Endodermal cell (in vitro differentiated cells): ENCODE measurements at regions not wholly inside any gene's neighbourhood (a gene's known extent, or its start where the extent isn't known, plus 50 kb on each side); places are given as distances from the start of the nearest gene placed in this dataset.

Experiments
- DNase-seq: peaks from one replicate; pipeline ENCODE4 v3.0.0-alpha.2; 2017
- H3K27ac ChIP-seq: 2 replicates; pipeline ENCODE4 v1.5.1; 2013; ENCODE audit warnings: mild to moderate bottlenecking, low read depth, low read length, moderate library complexity
- H3K27me3 ChIP-seq: 2 replicates; pipeline ENCODE4 v1.6.1; 2013; ENCODE audit warnings: mild to moderate bottlenecking, low read length, moderate library complexity; ENCODE audit not compliant: insufficient read depth, control insufficient read depth, poor library complexity, severe bottlenecking
- H3K36me3 ChIP-seq: 2 replicates; pipeline ENCODE4 v1.7.0; 2013; ENCODE audit warnings: mild to moderate bottlenecking, low read length, moderate library complexity; ENCODE audit not compliant: control insufficient read depth, insufficient read depth
- H3K4me1 ChIP-seq: one replicate; pipeline ENCODE4 v1.7.0; 2013; ENCODE audit warnings: low read length; ENCODE audit not compliant: control insufficient read depth, insufficient read depth
- H3K4me3 ChIP-seq: 2 replicates; pipeline ENCODE4 v1.5.1; 2013; ENCODE audit warnings: mild to moderate bottlenecking, low read length, moderate library complexity
- H3K9ac ChIP-seq: 2 replicates; pipeline ENCODE4 v1.6.1; 2013; ENCODE audit warnings: mild to moderate bottlenecking, low read length, moderate library complexity; ENCODE audit not compliant: poor library complexity, severe bottlenecking; ENCODE audit errors: extremely low read depth
- H3K9me3 ChIP-seq: 2 replicates; pipeline ENCODE4 v1.6.1; 2013; ENCODE audit warnings: mild to moderate bottlenecking, low read length, moderate library complexity; ENCODE audit not compliant: control insufficient read depth
- H3K27ac Mint-ChIP-seq: 2 replicates; pipeline ENCODE4 v1.8.0; 2020; ENCODE audit warnings: mixed read lengths
- H3K27me3 Mint-ChIP-seq: 2 replicates; pipeline ENCODE4 v1.8.0; 2021; ENCODE audit warnings: mild to moderate bottlenecking, mixed read lengths; ENCODE audit not compliant: insufficient read depth
- H3K36me3 Mint-ChIP-seq: 2 replicates; pipeline ENCODE4 v1.8.0; 2020; ENCODE audit warnings: low read depth, mixed read lengths
- H3K4me1 Mint-ChIP-seq: 2 replicates; pipeline ENCODE4 v1.8.0; 2020; ENCODE audit warnings: mixed read lengths
- H3K4me3 Mint-ChIP-seq: 2 replicates; pipeline ENCODE4 v1.8.0; 2020; ENCODE audit warnings: mild to moderate bottlenecking, moderate library complexity, mixed read lengths
- H3K9me3 Mint-ChIP-seq: 2 replicates; pipeline ENCODE4 v1.8.0; 2020; ENCODE audit warnings: mild to moderate bottlenecking, mixed read lengths
- WGBS, 2 experiments: methylation state at CpG; one replicate each; pipeline versions ENCODE4 v1.1.5 to v1.1.7; 2013; ENCODE audit warnings: missing lambda C conversion rate in 2 of 2, mixed read lengths in 1 of 2; ENCODE audit not compliant: insufficient coverage in 1 of 2, insufficient read length in 1 of 2; 5-methylcytosine and 5-hydroxymethylcytosine counted together
- TF ChIP-seq, protein P1 (sequence below): fragments of 200-600 bp; sonication (generic); conservative IDR thresholded peaks from 2 replicates; pipeline ENCODE4 v1.5.0; 2021; ENCODE audit warnings: antibody characterized with exemption, mild to moderate bottlenecking

DNA sequence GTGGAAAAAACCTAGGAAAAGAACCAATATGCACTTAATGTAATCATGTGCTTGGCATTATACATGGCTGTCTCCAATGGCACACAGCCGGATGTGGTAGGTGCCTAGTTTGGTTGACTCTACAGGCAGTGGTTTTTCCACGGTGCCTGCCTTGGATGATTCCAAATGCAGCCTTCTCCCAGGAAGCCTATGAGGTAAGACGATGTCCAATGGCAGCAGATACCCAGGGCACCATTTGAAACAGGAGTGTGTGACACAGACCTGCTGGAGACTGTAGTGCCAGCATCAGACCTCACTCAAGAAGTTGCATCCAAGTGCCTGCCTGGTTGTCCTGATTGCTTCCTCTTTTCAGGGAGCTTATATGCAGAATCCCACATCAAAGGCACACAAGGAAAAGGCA is 88.0 kb upstream of the VASH1 start:
- Histone ChIP-seq H3K27me3 (no peaks in the 10 kb centered on the region), H3K27ac (no peak overlapping the region), H3K9me3 (peaks cover 11% of the 10 kb centered on the region), H3K4me1 (no peaks in the 10 kb centered on the region), H3K9ac (no peak overlapping the region), H3K36me3 (no peaks in the 10 kb centered on the region), H3K4me3 (no peak overlapping the region)
- Mint-ChIP-seq H3K4me3 (no peak overlapping the region), H3K27ac (no peak overlapping the region), H3K27me3 (peaks cover 2% of the 10 kb centered on the region), H3K4me1 (no peaks in the 10 kb centered on the region), H3K36me3 (peaks cover 2% of the 10 kb centered on the region), H3K9me3 (peaks cover 16% of the 10 kb centered on the region)
- no peak for DNase-seq
- whole genome bisulfite sequencing, 2 experiments, result 92 to 97% methylated on average over 3 of the region's 3 CpGs
- TF ChIP-seq, protein P1, sequence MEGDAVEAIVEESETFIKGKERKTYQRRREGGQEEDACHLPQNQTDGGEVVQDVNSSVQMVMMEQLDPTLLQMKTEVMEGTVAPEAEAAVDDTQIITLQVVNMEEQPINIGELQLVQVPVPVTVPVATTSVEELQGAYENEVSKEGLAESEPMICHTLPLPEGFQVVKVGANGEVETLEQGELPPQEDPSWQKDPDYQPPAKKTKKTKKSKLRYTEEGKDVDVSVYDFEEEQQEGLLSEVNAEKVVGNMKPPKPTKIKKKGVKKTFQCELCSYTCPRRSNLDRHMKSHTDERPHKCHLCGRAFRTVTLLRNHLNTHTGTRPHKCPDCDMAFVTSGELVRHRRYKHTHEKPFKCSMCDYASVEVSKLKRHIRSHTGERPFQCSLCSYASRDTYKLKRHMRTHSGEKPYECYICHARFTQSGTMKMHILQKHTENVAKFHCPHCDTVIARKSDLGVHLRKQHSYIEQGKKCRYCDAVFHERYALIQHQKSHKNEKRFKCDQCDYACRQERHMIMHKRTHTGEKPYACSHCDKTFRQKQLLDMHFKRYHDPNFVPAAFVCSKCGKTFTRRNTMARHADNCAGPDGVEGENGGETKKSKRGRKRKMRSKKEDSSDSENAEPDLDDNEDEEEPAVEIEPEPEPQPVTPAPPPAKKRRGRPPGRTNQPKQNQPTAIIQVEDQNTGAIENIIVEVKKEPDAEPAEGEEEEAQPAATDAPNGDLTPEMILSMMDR, result no peak

DNA sequence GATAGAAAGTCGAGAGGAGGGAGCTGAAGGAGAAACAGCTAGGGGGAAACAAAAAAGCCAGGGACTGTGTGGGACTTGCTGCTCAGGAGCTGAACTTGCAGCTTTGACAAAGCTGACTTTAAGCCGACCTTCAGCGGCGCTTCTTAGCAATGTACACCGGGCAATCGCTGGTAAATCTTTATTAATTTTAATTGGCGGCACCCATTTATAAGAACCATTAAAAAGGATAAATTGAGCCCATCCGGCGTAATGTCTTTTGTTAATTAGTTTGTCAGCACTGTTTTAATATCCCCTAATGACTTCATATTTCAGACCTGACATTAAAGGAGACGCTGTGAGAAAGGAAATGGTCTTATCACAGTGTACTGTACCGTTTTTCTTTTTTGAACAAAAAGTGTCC is 86.2 kb upstream of the VASH1 start:
- H3K27me3 ChIP-seq, result no peaks in the 10 kb centered on the region
- no peaks in the 10 kb centered on the region for H3K4me1 Mint-ChIP-seq
- no peak overlapping the region for H3K4me3 Mint-ChIP-seq
- peaks cover 3% of the 10 kb centered on the region for H3K9me3 ChIP-seq
- no peaks in the 10 kb centered on the region for H3K36me3 Mint-ChIP-seq
- H3K27me3 Mint-ChIP-seq, result peaks cover 2% of the 10 kb centered on the region
- no peak for DNase-seq
- H3K27ac ChIP-seq, result no peak overlapping the region
- 83 to 85% methylated on average over 8 to 11 of the region's 11 CpGs for WGBS, 2 experiments
- no peak overlapping the region for H3K27ac Mint-ChIP-seq
- TF ChIP-seq, protein P1, result no peak
- H3K4me1 ChIP-seq, result no peaks in the 10 kb centered on the region
- H3K4me3 ChIP-seq, result no peak overlapping the region
- peaks cover 5% of the 10 kb centered on the region for H3K9me3 Mint-ChIP-seq
- no peaks in the 10 kb centered on the region for H3K36me3 ChIP-seq
- H3K9ac ChIP-seq, result no peak overlapping the region

DNA sequence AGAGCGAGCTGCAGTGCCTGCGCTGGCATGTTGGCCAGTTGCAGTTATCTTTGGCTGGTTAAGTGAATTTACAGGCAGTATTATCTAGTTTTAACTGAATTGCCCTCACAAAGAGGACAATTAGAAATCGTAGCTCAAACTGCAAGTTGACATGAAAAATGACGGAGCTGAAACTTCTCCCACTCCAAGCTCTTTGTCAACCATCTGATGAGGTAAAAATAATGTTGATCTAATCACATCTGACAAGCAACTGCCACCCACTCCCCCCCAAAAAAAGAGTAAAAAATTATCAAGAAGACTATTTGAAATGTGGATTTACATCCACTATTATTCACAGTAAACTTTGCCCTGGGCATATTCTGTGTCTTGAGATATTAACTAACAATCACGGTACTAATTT is 84.7 kb upstream of the VASH1 start:
- no peak overlapping the region for H3K9ac ChIP-seq
- H3K36me3 ChIP-seq, result no peaks in the 10 kb centered on the region
- Mint-ChIP-seq H3K36me3 (no peaks in the 10 kb centered on the region), H3K27ac (no peak overlapping the region), H3K27me3 (peaks cover 2% of the 10 kb centered on the region), H3K9me3 (peaks cover 16% of the 10 kb centered on the region), H3K4me3 (no peak overlapping the region), H3K4me1 (no peaks in the 10 kb centered on the region)
- no peaks in the 10 kb centered on the region for H3K4me1 ChIP-seq
- TF ChIP-seq, protein P1, result no peak
- no peak overlapping the region for H3K27ac ChIP-seq
- 83 to 91% methylated on average over 2 to 5 of the region's 5 CpGs for WGBS, 2 experiments
- H3K9me3 ChIP-seq, result peaks cover 17% of the 10 kb centered on the region
- H3K27me3 ChIP-seq, result no peaks in the 10 kb centered on the region
- no peak overlapping the region for H3K4me3 ChIP-seq
- DNase-seq, result no peak
